DMS 273 (cell line): ENCODE measurements at regions not wholly inside any gene's neighbourhood (a gene's known extent, or its start where the extent isn't known, plus 50 kb on each side); places are given as distances from the start of the nearest gene placed in this dataset.
A peak's percentile ranks its signal among the peaks of the same experiment; 100 is the strongest.
"Not testable (repeated sequence)": the region's sequence is repeated elsewhere in the genome, so short reads cannot be mapped to it uniquely, and the experiment has no call there.

Source experiments
- DNase-seq: peaks from one replicate; lab custom pipeline; 2025; ENCODE audit not compliant: unreplicated experiment; lab: John Stamatoyannopoulos, UW

GRCh38 chr16:35102780-35103403 is 1643.5 kb downstream of the TP53TG3F start:
- peak; percentile 66 for DNase-seq

GRCh38 chr16:35111772-35112171 is 1652.4 kb downstream of the TP53TG3F start:
- DNase-seq: not testable (repeated sequence)

GRCh38 chr16:35131429-35131828 is 1672.0 kb downstream of the TP53TG3F start:
- peak; percentile 24 for DNase-seq

- DNase-seq: no peak
Measured at GRCh38 chr16:35134471-35134870, 1675.1 kb downstream of the TP53TG3F start.

GRCh38 chr16:35140293-35140986 is 1681.0 kb downstream of the TP53TG3F start:
- no peak for DNase-seq

- no peak for DNase-seq
Measured at GRCh38 chr16:35141303-35141702, 1681.9 kb downstream of the TP53TG3F start.

GRCh38 chr16:35142147-35142808 is 1682.9 kb downstream of the TP53TG3F start:
- no peak for DNase-seq

GRCh38 chr16:35142809-35143192 is 1683.4 kb downstream of the TP53TG3F start:
- DNase-seq: no peak

GRCh38 chr16:35144212-35144932 is 1685.0 kb downstream of the TP53TG3F start:
- DNase-seq: no peak

- DNase-seq: no peak
Measured at GRCh38 chr16:35146031-35146710, 1686.8 kb downstream of the TP53TG3F start.

GRCh38 chr16:35146723-35147458 is 1687.5 kb downstream of the TP53TG3F start:
- no peak for DNase-seq

GRCh38 chr16:35147556-35148504 is 1688.4 kb downstream of the TP53TG3F start:
- DNase-seq: no peak

GRCh38 chr16:35148748-35149147 is 1689.3 kb downstream of the TP53TG3F start:
- no peak for DNase-seq

- no peak for DNase-seq
Measured at GRCh38 chr16:35149550-35149949, 1690.1 kb downstream of the TP53TG3F start.

GRCh38 chr16:35150805-35151312 is 1691.4 kb downstream of the TP53TG3F start:
- DNase-seq: no peak

GRCh38 chr16:35152067-35152627 is 1692.7 kb downstream of the TP53TG3F start:
- DNase-seq: no peak

GRCh38 chr16:35154627-35155026 is 1695.2 kb downstream of the TP53TG3F start:
- no peak for DNase-seq

GRCh38 chr16:35157549-35157948 is 1698.1 kb downstream of the TP53TG3F start:
- DNase-seq: not testable (repeated sequence)

GRCh38 chr16:35169324-35169723 is 1709.9 kb downstream of the TP53TG3F start:
- not testable (repeated sequence) for DNase-seq
